T-helper 2 cell treated with Interferon-gamma antibody and Interleukin-4, amounts not matched to agents 5 μg/mL and 100 μg/mL, for 36 hours (primary cell): ENCODE measurements at regions not wholly inside any gene's neighbourhood (a gene's known extent, or its start where the extent isn't known, plus 50 kb on each side); places are given as distances from the start of the nearest gene placed in this dataset.
A peak's percentile ranks its signal among the peaks of the same experiment; 100 is the strongest.

ENCODE experiments used
- DNase-seq: peaks from one replicate; pipeline ENCODE4 v3.0.0; 2021; ENCODE audit warnings: low spot score
- H3K27ac Mint-ChIP-seq: one replicate; pipeline ENCODE4 v1.8.0; 2021; ENCODE audit warnings: mild to moderate bottlenecking, mixed read lengths
- H3K27me3 Mint-ChIP-seq: one replicate; pipeline ENCODE4 v1.8.0; 2021; ENCODE audit warnings: low read depth, mixed read lengths
- H3K36me3 Mint-ChIP-seq: one replicate; pipeline ENCODE4 v1.8.0; 2021; ENCODE audit warnings: low read depth, mixed read lengths
- H3K4me1 Mint-ChIP-seq: one replicate; pipeline ENCODE4 v1.8.0; 2021; ENCODE audit warnings: low read depth, mixed read lengths
- H3K4me3 Mint-ChIP-seq: one replicate; pipeline ENCODE4 v1.8.0; 2022; ENCODE audit warnings: mild to moderate bottlenecking, moderate library complexity, mixed read lengths
- H3K9me3 Mint-ChIP-seq: one replicate; pipeline ENCODE4 v1.8.0; 2021; ENCODE audit warnings: mixed read lengths

GRCh38 chr10:124227055-124227975, 133.9 kb upstream of the CHST15 start:
- no peaks in the 10 kb centered on the region for H3K27me3 Mint-ChIP-seq
- peaks cover 40% of the 10 kb centered on the region for H3K9me3 Mint-ChIP-seq
- peaks cover 11% of the 10 kb centered on the region for H3K36me3 Mint-ChIP-seq
- no peak overlapping the region for H3K4me3 Mint-ChIP-seq
- H3K27ac Mint-ChIP-seq = peak overlapping the region; percentile 62
- no peak for DNase-seq
- H3K4me1 Mint-ChIP-seq = peaks cover 2% of the 10 kb centered on the region

GRCh38 chr10:124226271-124227054, 133.1 kb upstream of the CHST15 start:
- Mint-ChIP-seq H3K9me3 (peaks cover 40% of the 10 kb centered on the region), H3K36me3 (peaks cover 11% of the 10 kb centered on the region)
- DNase-seq = no peak

GRCh38 chr10:124225467-124226270, 132.3 kb upstream of the CHST15 start:
- H3K36me3 Mint-ChIP-seq = peaks cover 11% of the 10 kb centered on the region
- peaks cover 40% of the 10 kb centered on the region for H3K9me3 Mint-ChIP-seq
- H3K4me3 Mint-ChIP-seq = no peak overlapping the region
- H3K27ac Mint-ChIP-seq = peak overlapping the region; percentile 47
- peaks cover 12% of the 10 kb centered on the region for H3K4me1 Mint-ChIP-seq
- H3K27me3 Mint-ChIP-seq = no peaks in the 10 kb centered on the region
- DNase-seq = peak; percentile 50

More at GRCh38 chr10:124226271-124227054, 133.1 kb upstream of the CHST15 start:
- Mint-ChIP-seq H3K4me3 (no peak overlapping the region), H3K4me1 (peaks cover 9% of the 10 kb centered on the region), H3K27ac (no peak overlapping the region), H3K27me3 (no peaks in the 10 kb centered on the region)

- Mint-ChIP-seq H3K4me1 (peaks cover 16% of the 10 kb centered on the region), H3K9me3 (peaks cover 37% of the 10 kb centered on the region), H3K27ac (no peak overlapping the region), H3K27me3 (no peaks in the 10 kb centered on the region), H3K4me3 (no peak overlapping the region), H3K36me3 (peaks cover 10% of the 10 kb centered on the region)
- no peak for DNase-seq
Observed at GRCh38 chr10:124225029-124225466, 131.7 kb upstream of the CHST15 start.

GRCh38 chr10:124224331-124225028, 131.1 kb upstream of the CHST15 start:
- Mint-ChIP-seq H3K4me1 (peaks cover 16% of the 10 kb centered on the region), H3K36me3 (peaks cover 7% of the 10 kb centered on the region), H3K4me3 (no peak overlapping the region), H3K27me3 (no peaks in the 10 kb centered on the region), H3K27ac (no peak overlapping the region), H3K9me3 (peaks cover 31% of the 10 kb centered on the region)
- DNase-seq = no peak

GRCh38 chr10:124223711-124224085, 130.3 kb upstream of the CHST15 start:
- peaks cover 6% of the 10 kb centered on the region for H3K36me3 Mint-ChIP-seq
- H3K9me3 Mint-ChIP-seq = peaks cover 23% of the 10 kb centered on the region
- no peak overlapping the region for H3K4me3 Mint-ChIP-seq
- H3K4me1 Mint-ChIP-seq = peaks cover 16% of the 10 kb centered on the region
- no peaks in the 10 kb centered on the region for H3K27me3 Mint-ChIP-seq
- H3K27ac Mint-ChIP-seq = no peak overlapping the region
- DNase-seq = no peak

- DNase-seq = no peak
- Mint-ChIP-seq H3K4me3 (no peak overlapping the region), H3K27ac (no peak overlapping the region), H3K4me1 (peaks cover 16% of the 10 kb centered on the region), H3K36me3 (peaks cover 6% of the 10 kb centered on the region), H3K9me3 (peaks cover 18% of the 10 kb centered on the region), H3K27me3 (no peaks in the 10 kb centered on the region)
Observed at GRCh38 chr10:124222988-124223710, 129.8 kb upstream of the CHST15 start.

- peaks cover 5% of the 10 kb centered on the region for H3K36me3 Mint-ChIP-seq
- peaks cover 16% of the 10 kb centered on the region for H3K4me1 Mint-ChIP-seq
- DNase-seq = no peak
- peaks cover 11% of the 10 kb centered on the region for H3K9me3 Mint-ChIP-seq
- H3K27ac Mint-ChIP-seq = no peak overlapping the region
- H3K4me3 Mint-ChIP-seq = no peak overlapping the region
- no peaks in the 10 kb centered on the region for H3K27me3 Mint-ChIP-seq
Observed at GRCh38 chr10:124222318-124222987, 129.1 kb upstream of the CHST15 start.

GRCh38 chr10:124221356-124222317, 128.2 kb upstream of the CHST15 start:
- peak overlapping the region; percentile 36 for H3K27ac Mint-ChIP-seq
- no peaks in the 10 kb centered on the region for H3K27me3 Mint-ChIP-seq
- H3K4me1 Mint-ChIP-seq = peaks cover 16% of the 10 kb centered on the region
- H3K36me3 Mint-ChIP-seq = no peaks in the 10 kb centered on the region
- H3K4me3 Mint-ChIP-seq = peak overlapping the region; percentile 28
- DNase-seq = no peak
- peaks cover 3% of the 10 kb centered on the region for H3K9me3 Mint-ChIP-seq

GRCh38 chr10:124220971-124221355, 127.6 kb upstream of the CHST15 start:
- Mint-ChIP-seq H3K4me1 (peaks cover 16% of the 10 kb centered on the region), H3K9me3 (no peaks in the 10 kb centered on the region), H3K27ac (peak overlapping the region; percentile 45), H3K4me3 (no peak overlapping the region), H3K27me3 (no peaks in the 10 kb centered on the region), H3K36me3 (no peaks in the 10 kb centered on the region)
- DNase-seq = no peak

- H3K27me3 Mint-ChIP-seq = no peaks in the 10 kb centered on the region
- no peak for DNase-seq
- H3K4me3 Mint-ChIP-seq = no peak overlapping the region
- no peaks in the 10 kb centered on the region for H3K36me3 Mint-ChIP-seq
- no peaks in the 10 kb centered on the region for H3K9me3 Mint-ChIP-seq
- H3K4me1 Mint-ChIP-seq = peaks cover 16% of the 10 kb centered on the region
- H3K27ac Mint-ChIP-seq = peak overlapping the region; percentile 45
Observed at GRCh38 chr10:124220547-124220946, 127.1 kb upstream of the CHST15 start.
